PC-3 (cell line): ENCODE measurements at regions not wholly inside any gene's neighbourhood (a gene's known extent, or its start where the extent isn't known, plus 50 kb on each side); places are given as distances from the start of the nearest gene placed in this dataset.
A peak's percentile ranks its signal among the peaks of the same experiment; 100 is the strongest.

ENCODE experiments used
- ATAC-seq: fragments of 200-7000 bp; cut with Tn5 transposase; 2 replicates; pipeline ENCODE4 v1.9.1; 2020; ENCODE audit warnings: mild to moderate bottlenecking, moderate library complexity
- BruUV-seq: library from RNA; stranded (reverse); fragments of 400-500 nt; replicated peaks from 2 replicates; lab custom pipeline; 2021; lab: Mats Ljungman, UMichigan
- CTCF ChIA-PET: fragments of 300-600 bp; sonication (Branson Sonifier 250); formaldehyde crosslinking; loops from one replicate; lab custom pipeline; 2022; ENCODE audit warnings: antibody characterized with exemption; lab: Charles Lee
- POLR2A ChIA-PET: fragments of 300-600 bp; sonication (Branson Sonifier 250); formaldehyde crosslinking; loops from one replicate; lab custom pipeline; 2022; ENCODE audit warnings: antibody characterized with exemption; ENCODE audit not compliant: unreplicated experiment; lab: Charles Lee
- DNase-seq: peaks from one replicate; pipeline ENCODE4 v3.0.0-alpha.2; 2015
- H2AFZ ChIP-seq: fragments of 300-600 bp; sonication (generic); 2 replicates; pipeline ENCODE4 v1.6.0; 2016; ENCODE audit warnings: antibody characterized with exemption, low read length
- H3F3A ChIP-seq: fragments of 300-600 bp; sonication (generic); one replicate; pipeline ENCODE4 v1.6.0; 2017; ENCODE audit warnings: antibody characterized with exemption, low read length, control low read depth, mild to moderate bottlenecking; ENCODE audit not compliant: unreplicated experiment
- H3K27ac ChIP-seq: fragments of 300-600 bp; sonication (generic); 2 replicates; pipeline ENCODE4 v1.5.1; 2016; ENCODE audit warnings: mild to moderate bottlenecking, low read length
- H3K27me3 ChIP-seq: fragments of 300-600 bp; sonication (generic); 2 replicates; pipeline ENCODE4 v1.6.1; 2016; ENCODE audit warnings: low read length, mixed read lengths
- H3K36me3 ChIP-seq: fragments of 300-600 bp; sonication (generic); 2 replicates; pipeline ENCODE4 v1.6.1; 2016; ENCODE audit warnings: low read depth, mixed run types, low read length, mixed read lengths
- H3K4me1 ChIP-seq: fragments of 300-600 bp; sonication (generic); 2 replicates; pipeline ENCODE4 v1.5.1; 2016; ENCODE audit warnings: low read length; ENCODE audit not compliant: insufficient read depth
- H3K4me2 ChIP-seq: fragments of 300-600 bp; sonication (generic); 2 replicates; pipeline ENCODE4 v1.6.0; 2016; ENCODE audit warnings: low read length
- H3K4me3 ChIP-seq: fragments of 300-600 bp; sonication (generic); 2 replicates; pipeline ENCODE4 v1.5.1; 2016; ENCODE audit warnings: mild to moderate bottlenecking, low read length, mixed read lengths
- H3K79me2 ChIP-seq: fragments of 300-600 bp; sonication (generic); 2 replicates; pipeline ENCODE4 v1.6.1; 2017; ENCODE audit warnings: low read length, mixed read lengths
- H3K9ac ChIP-seq: fragments of 300-600 bp; sonication (generic); 2 replicates; pipeline ENCODE4 v1.6.0; 2016; ENCODE audit warnings: mild to moderate bottlenecking, low read length
- H3K9me2 ChIP-seq: fragments of 300-600 bp; sonication (generic); replicated peaks from 2 replicates; pipeline ENCODE4 v1.6.1; 2016; ENCODE audit warnings: mixed run types, low read length, mixed read lengths
- H3K9me3 ChIP-seq: fragments of 300-600 bp; sonication (generic); 2 replicates; pipeline ENCODE4 v1.6.1; 2016; ENCODE audit warnings: low read length, mixed read lengths
- H4K20me1 ChIP-seq: fragments of 300-600 bp; sonication (generic); 2 replicates; pipeline ENCODE4 v1.6.1; 2016; ENCODE audit warnings: low read length, mixed read lengths
- CTCF ChIP-seq: fragments of 300-600 bp; sonication (generic); conservative IDR thresholded peaks from 2 replicates; pipeline ENCODE4 v1.5.1; 2017; ENCODE audit warnings: antibody characterized with exemption, low read depth, mild to moderate bottlenecking, low read length
- EZH2 ChIP-seq: fragments of 300-600 bp; sonication (generic); IDR thresholded peaks from one replicate; pipeline ENCODE4 v1.6.1; 2017; ENCODE audit warnings: antibody characterized with exemption, mild to moderate bottlenecking, low read length; ENCODE audit not compliant: unreplicated experiment
- EZH2phosphoT487 ChIP-seq: fragments of 300-600 bp; sonication (generic); IDR thresholded peaks from 2 replicates; pipeline ENCODE4 v1.6.1; 2018; ENCODE audit warnings: mild to moderate bottlenecking, antibody characterized with exemption, low read length, borderline replicate concordance
- intact Hi-C: fragments of 100-400 bp; cut with micrococcal nuclease; formaldehyde crosslinking; loops from 2 replicates; pipeline ENCODE4 v1.9.0; 2023

- Histone ChIP-seq H3K4me3 (no peak overlapping the region), H3K27ac (no peak overlapping the region), H3K9ac (no peak overlapping the region), H3K9me3 (no peaks in the 10 kb centered on the region), H3K79me2 (no peaks in the 10 kb centered on the region), H3K27me3 (no peaks in the 10 kb centered on the region), H3K4me2 (peak overlapping the region; percentile 45; the same call in 1 of the 2 replicates), H4K20me1 (no peaks in the 10 kb centered on the region), H3K36me3 (no peaks in the 10 kb centered on the region), H3K4me1 (peaks cover 20% of the 10 kb centered on the region), H3K9me2 (no peaks in the 10 kb centered on the region), H2AFZ (peak overlapping the region; percentile 56; the same call in 1 of the 2 replicates), H3F3A (no peaks in the 10 kb centered on the region)
- POLR2A ChIA-PET, result no interaction called here
- ATAC-seq (peak; percentile 21), DNase-seq (no peak)
- CTCF ChIA-PET, result no interaction called here
- intact Hi-C loops, result no loop called here
- no peak for TF ChIP-seq EZH2
- no peak for TF ChIP-seq CTCF
- TF ChIP-seq EZH2phosphoT487, result no peak
- BruUV-seq, result no TSS peak
Measured at GRCh38 chr6:21808551-21809242, 215.1 kb downstream of the SOX4 start.

- DNase-seq (peak; percentile 16), ATAC-seq (no peak; the same call in 1 of the 2 replicates)
- TF ChIP-seq CTCF (no peak), EZH2 (no peak), EZH2phosphoT487 (no peak)
- Histone ChIP-seq H3K4me2 (no peak overlapping the region), H2AFZ (no peak overlapping the region), H3K9me2 (no peaks in the 10 kb centered on the region), H3K27ac (no peak overlapping the region), H3K36me3 (no peaks in the 10 kb centered on the region), H3F3A (no peaks in the 10 kb centered on the region), H3K27me3 (no peaks in the 10 kb centered on the region), H3K4me3 (no peak overlapping the region), H4K20me1 (no peaks in the 10 kb centered on the region), H3K79me2 (no peaks in the 10 kb centered on the region), H3K4me1 (peaks cover 20% of the 10 kb centered on the region), H3K9ac (no peak overlapping the region), H3K9me3 (no peaks in the 10 kb centered on the region)
- ChIA-PET POLR2A (no interaction called here), CTCF (no interaction called here)
- BruUV-seq, result no TSS peak
- intact Hi-C loops, result no loop called here
Measured at GRCh38 chr6:21811484-21811883, 217.9 kb downstream of the SOX4 start.

- H3K36me3 ChIP-seq, result no peaks in the 10 kb centered on the region
- ChIA-PET CTCF (no interaction called here), POLR2A (no interaction called here)
- no TSS peak for BruUV-seq
- H3K27me3 ChIP-seq, result no peaks in the 10 kb centered on the region
- TF ChIP-seq EZH2phosphoT487 (no peak), EZH2 (no peak), CTCF (no peak)
- H3K79me2 ChIP-seq, result no peaks in the 10 kb centered on the region
- no peak for ATAC-seq
- no peaks in the 10 kb centered on the region for H3F3A ChIP-seq
- peaks cover 4% of the 10 kb centered on the region for H3K4me1 ChIP-seq
- intact Hi-C loops, result no loop called here
- no peaks in the 10 kb centered on the region for H4K20me1 ChIP-seq
- H3K4me2 ChIP-seq, result no peak overlapping the region
- no peak overlapping the region for H3K4me3 ChIP-seq
- H3K9ac ChIP-seq, result no peak overlapping the region
- no peaks in the 10 kb centered on the region for H3K9me3 ChIP-seq
- H2AFZ ChIP-seq, result no peak overlapping the region
- H3K9me2 ChIP-seq, result no peaks in the 10 kb centered on the region
- no peak for DNase-seq
- H3K27ac ChIP-seq, result no peak overlapping the region
Measured at GRCh38 chr6:21816231-21816630, 222.7 kb downstream of the SOX4 start.
